B cell (primary cell): ENCODE measurements at regions not wholly inside any gene's neighbourhood (a gene's known extent, or its start where the extent isn't known, plus 50 kb on each side); places are given as distances from the start of the nearest gene placed in this dataset.

Source experiments
- ATAC-seq: fragments of 200-7000 bp; cut with Tn5 transposase; one replicate; pipeline ENCODE4 v1.10.0; 2021; ENCODE audit warnings: low read depth, mild to moderate bottlenecking, moderate number of reproducible peaks, moderate library complexity
- CTCF ChIA-PET: fragments of 350-600 bp; sonication (Branson Sonifier 250); formaldehyde crosslinking; loops from one replicate; lab custom pipeline; 2021; ENCODE audit warnings: antibody characterized with exemption, inconsistent platforms; lab: Charles Lee
- POLR2A ChIA-PET: fragments of 350-600 bp; sonication (Branson Sonifier 250); formaldehyde crosslinking; loops from one replicate; lab custom pipeline; 2021; ENCODE audit warnings: antibody characterized with exemption; lab: Charles Lee
- DNase-seq: peaks from one replicate; pipeline ENCODE4 v3.0.0; 2013
- H2AFZ ChIP-seq: 2 replicates; pipeline ENCODE4 v1.6.1; 2012; ENCODE audit warnings: mild to moderate bottlenecking, low read depth, low read length; ENCODE audit not compliant: insufficient read depth, poor library complexity, severe bottlenecking
- H3K27ac ChIP-seq, 2 donors: 1 replicate in 1 of 2; 2 replicates in 1 of 2; pipeline ENCODE4 v1.5.1; 2012 to 2013; ENCODE audit warnings: low read length in 2 of 2, mild to moderate bottlenecking in 2 of 2, moderate library complexity in 1 of 2
- H3K27me3 ChIP-seq, 4 experiments: fragments of 200-600 bp in 1 of 4; sonication (generic) in 1 of 4; replicated peaks in 1 of 4; 1 replicate in 2 of 4; 2 replicates in 2 of 4; pipeline versions ENCODE4 v1.6.1 to v1.7.0; 2013 to 2016; ENCODE audit warnings: low read length in 3 of 4, mild to moderate bottlenecking in 2 of 4, mixed read lengths in 1 of 4, moderate library complexity in 1 of 4; ENCODE audit not compliant: insufficient read depth in 4 of 4, control insufficient read depth in 3 of 4; ENCODE audit errors: control extremely low read depth in 1 of 4
- H3K36me3 ChIP-seq, 2 experiments: replicated peaks in 1 of 2; 1 replicate in 1 of 2; 2 replicates in 1 of 2; pipeline versions ENCODE4 v1.6.1 to v1.7.1; 2013; ENCODE audit warnings: low read length in 1 of 2; ENCODE audit not compliant: insufficient read depth in 2 of 2, control insufficient read depth in 1 of 2; ENCODE audit errors: control extremely low read depth in 1 of 2, extremely low read depth in 1 of 2
- H3K4me1 ChIP-seq, 2 donors: fragments of 200-600 bp in 1 of 2; sonication (generic) in 1 of 2; 1 replicate in 1 of 2; 2 replicates in 1 of 2; pipeline versions ENCODE4 v1.5.1 to v1.6.1; 2013 to 2017; ENCODE audit warnings: low read length in 2 of 2; ENCODE audit not compliant: control insufficient read depth in 2 of 2, insufficient read depth in 2 of 2
- H3K4me2 ChIP-seq: replicated peaks from 2 replicates; pipeline ENCODE3; 2012; ENCODE audit warnings: mild to moderate bottlenecking, low read depth, low read length; ENCODE audit not compliant: poor library complexity, severe bottlenecking
- H3K4me3 ChIP-seq, 5 experiments: fragments of 200-600 bp in 1 of 5; sonication (generic) in 1 of 5; 1 replicate in 3 of 5; 2 replicates in 2 of 5; pipeline versions ENCODE4 v1.5.1 to v1.7.0; 2011 to 2016; ENCODE audit warnings: low read length in 4 of 5, mild to moderate bottlenecking in 4 of 5, low read depth in 2 of 5, control low read depth in 1 of 5, moderate library complexity in 1 of 5; ENCODE audit not compliant: insufficient read depth in 1 of 5; ENCODE audit errors: control extremely low read depth in 1 of 5, extremely low read depth in 1 of 5
- H3K79me2 ChIP-seq: fragments of 200-600 bp; sonication (generic); one replicate; pipeline ENCODE4 v1.6.0; 2016; ENCODE audit warnings: low read length; ENCODE audit not compliant: control insufficient read depth, insufficient read depth
- H3K9ac ChIP-seq: fragments of 200-600 bp; sonication (generic); 2 replicates; pipeline ENCODE4 v1.6.1; 2017; ENCODE audit warnings: mild to moderate bottlenecking, low read length, moderate library complexity
- H3K9me3 ChIP-seq, 3 donors: one replicate each; pipeline versions ENCODE4 v1.6.1 to v1.7.1; 2013; ENCODE audit warnings: low read length in 2 of 3; ENCODE audit not compliant: control insufficient read depth in 2 of 3, insufficient read depth in 1 of 3; ENCODE audit errors: control extremely low read depth in 1 of 3
- H4K20me1 ChIP-seq: 2 replicates; pipeline ENCODE4 v1.6.0; 2012; ENCODE audit warnings: mild to moderate bottlenecking, low read length; ENCODE audit not compliant: insufficient read depth, control insufficient read depth, poor library complexity, severe bottlenecking
- H3K27ac Mint-ChIP-seq: one replicate; pipeline ENCODE4 v1.8.0; 2021; ENCODE audit warnings: mixed read lengths
- H3K27me3 Mint-ChIP-seq: one replicate; pipeline ENCODE4 v1.8.0; 2021; ENCODE audit warnings: mixed read lengths
- H3K4me1 Mint-ChIP-seq: one replicate; pipeline ENCODE4 v1.8.0; 2021; ENCODE audit warnings: mixed read lengths
- H3K4me3 Mint-ChIP-seq: one replicate; pipeline ENCODE4 v1.8.0; 2021; ENCODE audit warnings: mixed read lengths
- H3K9me3 Mint-ChIP-seq: one replicate; pipeline ENCODE4 v1.8.0; 2022; ENCODE audit warnings: mixed read lengths; ENCODE audit not compliant: insufficient read depth
- CTCF ChIP-seq: fragments of 200-600 bp; IDR thresholded peaks from one replicate; pipeline ENCODE4 v1.8.0; 2022; ENCODE audit warnings: antibody characterized with exemption, mild to moderate bottlenecking
- EZH2 ChIP-seq: IDR thresholded peaks from 2 replicates; pipeline ENCODE4 v1.6.1; 2012; ENCODE audit warnings: borderline replicate concordance, low read depth, mild to moderate bottlenecking, moderate library complexity, low read length; ENCODE audit not compliant: insufficient read depth, poor library complexity, severe bottlenecking
- WGBS: methylation state at CpG from one replicate; pipeline ENCODE4 v1.1.5; 2013; ENCODE audit warnings: missing lambda C conversion rate; ENCODE audit not compliant: insufficient coverage; 5-methylcytosine and 5-hydroxymethylcytosine counted together
- intact Hi-C: fragments of 100-400 bp; cut with micrococcal nuclease; formaldehyde crosslinking; loops from one replicate; pipeline ENCODE4 v1.10.0; 2022

- Histone ChIP-seq H3K9ac (no peak overlapping the region), H3K27me3 (no peaks in the 10 kb centered on the region), H3K27ac (no peak overlapping the region), H4K20me1 (no peaks in the 10 kb centered on the region), H3K79me2 (no peaks in the 10 kb centered on the region), H3K4me3 (no peak overlapping the region), H3K4me1 (peaks cover 0 to 3% of the 10 kb centered on the region in 2 donors), H3K9me3 (no peaks in the 10 kb centered on the region), H3K36me3 (no peaks in the 10 kb centered on the region), H3K4me2 (no peak overlapping the region), H2AFZ (no peak overlapping the region)
- CTCF ChIA-PET, result no interaction called here
- POLR2A ChIA-PET, result no interaction called here
- TF ChIP-seq CTCF (no peak), EZH2 (no peak)
- DNase-seq (no peak), ATAC-seq (no peak)
- no CpG with 5 or more reads among the region's 6 CpGs for WGBS
- no peaks in the 10 kb centered on the region for H3K27me3 Mint-ChIP-seq
- H3K4me3 Mint-ChIP-seq, result no peak overlapping the region
- H3K27ac Mint-ChIP-seq, result no peak overlapping the region
- H3K9me3 Mint-ChIP-seq, result no peaks in the 10 kb centered on the region
- H3K4me1 Mint-ChIP-seq, result no peaks in the 10 kb centered on the region
- intact Hi-C loops, result no loop called here
Observed at GRCh38 chr1:82565546-82565945, 764.8 kb downstream of the ADGRL2 start.

DNA sequence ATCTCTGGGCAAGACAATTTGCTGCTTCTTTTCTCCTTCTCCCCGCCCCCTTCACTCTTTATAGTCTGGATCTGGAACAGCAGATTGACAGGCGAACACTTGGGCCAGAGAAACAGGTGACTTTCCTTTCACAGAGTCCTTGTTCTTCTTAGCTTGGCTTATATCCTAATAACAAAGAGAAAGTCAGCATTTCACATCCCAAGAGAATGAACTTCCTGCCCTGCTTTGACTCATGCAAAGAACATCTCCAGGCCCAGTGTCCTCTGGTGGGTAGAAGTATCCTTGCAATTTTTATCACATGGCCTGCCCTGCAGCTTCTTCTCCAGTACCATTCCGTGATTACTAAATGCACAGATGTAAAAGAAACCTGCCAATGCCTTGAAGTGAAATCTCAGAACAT lies 764.4 kb downstream of the ADGRL2 start:
- Histone ChIP-seq H3K4me1 (peaks cover 0 to 3% of the 10 kb centered on the region in 2 donors), H3K4me3 (no peak overlapping the region), H2AFZ (no peak overlapping the region), H3K9me3 (no peaks in the 10 kb centered on the region), H3K9ac (no peak overlapping the region), H3K27me3 (no peaks in the 10 kb centered on the region), H3K36me3 (no peaks in the 10 kb centered on the region), H3K79me2 (no peaks in the 10 kb centered on the region), H4K20me1 (no peaks in the 10 kb centered on the region), H3K4me2 (no peak overlapping the region), H3K27ac (no peak overlapping the region)
- POLR2A ChIA-PET, result no interaction called here
- CTCF ChIA-PET, result no interaction called here
- no peak overlapping the region for H3K4me3 Mint-ChIP-seq
- no peak for DNase-seq
- intact Hi-C loops, result no loop called here
- no peaks in the 10 kb centered on the region for H3K4me1 Mint-ChIP-seq
- no peaks in the 10 kb centered on the region for H3K9me3 Mint-ChIP-seq
- no peak for ATAC-seq
- no peaks in the 10 kb centered on the region for H3K27me3 Mint-ChIP-seq
- H3K27ac Mint-ChIP-seq, result no peak overlapping the region
- 53% methylated on average over 2 of the region's 3 CpGs for WGBS
- TF ChIP-seq CTCF (no peak), EZH2 (no peak)
